T-helper 2 cell treated with Interferon-gamma antibody and Interleukin-4, amounts not matched to agents 5 μg/mL and 100 μg/mL, for 36 hours (primary cell): ENCODE measurements at regions not wholly inside any gene's neighbourhood (a gene's known extent, or its start where the extent isn't known, plus 50 kb on each side); places are given as distances from the start of the nearest gene placed in this dataset.

Experiments used
- DNase-seq: peaks from one replicate; pipeline ENCODE4 v3.0.0; 2021; ENCODE audit warnings: low spot score
- H3K27ac Mint-ChIP-seq: one replicate; pipeline ENCODE4 v1.8.0; 2021; ENCODE audit warnings: mild to moderate bottlenecking, mixed read lengths
- H3K27me3 Mint-ChIP-seq: one replicate; pipeline ENCODE4 v1.8.0; 2021; ENCODE audit warnings: low read depth, mixed read lengths
- H3K36me3 Mint-ChIP-seq: one replicate; pipeline ENCODE4 v1.8.0; 2021; ENCODE audit warnings: low read depth, mixed read lengths
- H3K4me1 Mint-ChIP-seq: one replicate; pipeline ENCODE4 v1.8.0; 2021; ENCODE audit warnings: low read depth, mixed read lengths
- H3K4me3 Mint-ChIP-seq: one replicate; pipeline ENCODE4 v1.8.0; 2022; ENCODE audit warnings: mild to moderate bottlenecking, moderate library complexity, mixed read lengths
- H3K9me3 Mint-ChIP-seq: one replicate; pipeline ENCODE4 v1.8.0; 2021; ENCODE audit warnings: mixed read lengths

DNA sequence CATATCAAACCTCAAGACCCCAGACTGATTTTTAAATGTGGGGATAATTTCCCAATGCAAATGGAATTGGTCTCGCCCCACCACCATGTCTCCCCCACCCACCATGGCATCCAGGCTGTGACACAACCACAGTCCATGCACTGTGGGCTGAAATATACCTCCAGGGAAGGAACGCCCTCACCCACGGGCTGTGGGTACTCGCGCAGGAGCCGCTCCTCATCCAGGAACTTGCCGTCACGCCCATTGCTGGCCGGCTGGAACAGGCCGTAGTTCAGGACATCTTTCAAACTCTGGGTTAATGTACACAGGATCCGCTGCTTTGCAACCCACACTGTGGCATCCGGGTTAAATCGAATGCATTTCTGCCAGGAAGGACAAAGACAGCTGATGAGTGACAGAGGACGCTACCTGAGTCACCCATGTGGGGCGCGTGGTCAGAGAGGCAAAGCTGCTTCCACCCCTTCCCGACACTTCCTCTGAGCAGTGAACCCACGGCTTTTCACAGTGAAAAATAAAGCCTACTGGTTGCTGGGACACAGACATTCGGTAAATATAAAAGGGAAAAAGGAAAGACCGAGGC lies 133.6 kb downstream of the SHANK2 start:
- H3K4me1 Mint-ChIP-seq, result no peaks in the 10 kb centered on the region
- H3K36me3 Mint-ChIP-seq, result no peaks in the 10 kb centered on the region
- no peaks in the 10 kb centered on the region for H3K27me3 Mint-ChIP-seq
- H3K9me3 Mint-ChIP-seq, result no peaks in the 10 kb centered on the region
- no peak overlapping the region for H3K27ac Mint-ChIP-seq
- H3K4me3 Mint-ChIP-seq, result no peak overlapping the region
- DNase-seq, result no peak

DNA sequence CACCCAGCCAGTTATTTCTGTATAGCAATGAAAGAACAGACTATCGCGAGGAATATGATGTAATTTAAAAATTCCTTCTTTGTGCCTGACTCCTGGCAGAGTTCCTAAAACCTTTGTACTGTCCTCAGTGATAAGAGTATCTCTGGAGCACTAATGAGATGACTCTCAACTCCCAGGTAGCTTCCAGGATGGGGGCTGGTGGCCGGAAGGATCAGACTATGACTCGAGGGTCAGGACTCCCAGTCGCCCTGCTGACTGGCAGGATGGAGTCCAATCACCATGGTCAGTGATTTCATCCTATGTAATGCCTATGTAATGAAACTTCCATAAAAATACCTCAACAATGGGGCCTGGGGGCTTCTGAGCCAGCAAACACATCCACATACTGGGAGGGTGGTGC lies 135.1 kb downstream of the SHANK2 start:
- Mint-ChIP-seq H3K27ac (no peak overlapping the region), H3K9me3 (no peaks in the 10 kb centered on the region), H3K36me3 (no peaks in the 10 kb centered on the region), H3K4me3 (no peak overlapping the region), H3K4me1 (no peaks in the 10 kb centered on the region), H3K27me3 (no peaks in the 10 kb centered on the region)
- no peak for DNase-seq

DNA sequence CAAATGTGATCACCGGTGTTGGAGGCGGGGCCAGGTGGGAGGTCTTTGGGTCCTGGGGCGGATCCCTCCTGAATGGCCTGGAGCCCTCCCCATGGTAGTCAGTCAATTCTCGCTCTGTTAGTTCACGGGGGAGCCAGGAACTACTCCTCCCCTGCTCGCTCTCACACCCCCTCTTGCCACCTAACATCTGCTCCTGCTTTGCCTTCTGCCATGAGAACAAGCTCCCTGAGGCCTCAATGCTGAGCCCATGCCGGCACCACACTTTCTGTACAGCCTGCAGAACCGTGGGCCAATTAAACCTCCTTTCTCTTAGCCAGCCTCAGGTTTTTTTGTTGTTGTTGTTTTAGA lies 135.7 kb downstream of the SHANK2 start:
- H3K4me3 Mint-ChIP-seq, result no peak overlapping the region
- DNase-seq, result no peak

DNA sequence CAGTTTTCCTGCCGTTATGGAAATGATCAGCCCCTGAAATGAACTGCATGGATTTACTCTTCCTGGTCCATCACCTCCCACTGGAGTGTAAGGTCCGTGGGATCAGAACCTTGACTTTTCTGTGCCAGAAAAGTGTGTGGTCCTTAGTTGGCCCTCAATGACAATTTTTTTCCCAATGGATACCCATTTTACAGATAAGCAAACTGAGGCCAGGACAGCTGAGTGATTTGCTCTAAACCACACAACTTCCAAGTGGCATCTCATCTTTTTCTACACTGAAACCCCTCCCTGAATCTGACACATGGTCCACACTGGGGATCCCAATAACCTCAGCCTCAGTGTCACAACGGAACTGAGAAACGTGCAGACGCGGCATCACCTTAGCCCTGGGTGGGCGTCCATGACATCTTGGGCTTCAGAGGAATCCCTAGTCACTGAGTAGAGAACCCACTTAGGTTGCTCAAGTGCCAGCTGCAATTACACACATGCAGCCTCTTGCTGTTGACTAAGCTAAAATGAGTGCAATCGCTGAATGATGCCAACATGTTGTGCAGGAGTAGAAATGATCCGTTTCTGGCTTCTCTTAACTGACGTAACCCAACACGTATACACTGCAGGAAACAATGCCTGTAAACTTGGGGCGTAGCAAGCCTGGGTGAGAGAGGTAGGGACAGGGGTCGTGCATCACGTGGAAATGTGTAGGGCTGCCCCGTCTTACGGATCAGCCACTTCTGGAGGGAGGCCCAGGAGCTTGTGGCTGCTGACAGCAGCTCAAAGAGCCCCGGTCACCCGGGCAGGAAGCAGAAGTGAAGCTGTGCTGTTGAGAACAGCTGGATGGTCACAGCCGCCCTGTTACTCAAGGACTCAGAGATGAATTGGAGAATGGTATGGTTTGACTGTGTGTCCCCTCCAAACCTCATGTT lies 136.3 kb downstream of the SHANK2 start:
- DNase-seq, result no peak
- no peak overlapping the region for H3K4me3 Mint-ChIP-seq
- H3K27ac Mint-ChIP-seq, result no peak overlapping the region
- H3K9me3 Mint-ChIP-seq, result no peaks in the 10 kb centered on the region
- no peaks in the 10 kb centered on the region for H3K4me1 Mint-ChIP-seq
- no peaks in the 10 kb centered on the region for H3K36me3 Mint-ChIP-seq
- no peaks in the 10 kb centered on the region for H3K27me3 Mint-ChIP-seq

More for the DNA sequence above, 135.7 kb downstream of the SHANK2 start:
- Mint-ChIP-seq H3K27me3 (no peaks in the 10 kb centered on the region), H3K27ac (no peak overlapping the region), H3K4me1 (no peaks in the 10 kb centered on the region), H3K9me3 (no peaks in the 10 kb centered on the region), H3K36me3 (no peaks in the 10 kb centered on the region)

DNA sequence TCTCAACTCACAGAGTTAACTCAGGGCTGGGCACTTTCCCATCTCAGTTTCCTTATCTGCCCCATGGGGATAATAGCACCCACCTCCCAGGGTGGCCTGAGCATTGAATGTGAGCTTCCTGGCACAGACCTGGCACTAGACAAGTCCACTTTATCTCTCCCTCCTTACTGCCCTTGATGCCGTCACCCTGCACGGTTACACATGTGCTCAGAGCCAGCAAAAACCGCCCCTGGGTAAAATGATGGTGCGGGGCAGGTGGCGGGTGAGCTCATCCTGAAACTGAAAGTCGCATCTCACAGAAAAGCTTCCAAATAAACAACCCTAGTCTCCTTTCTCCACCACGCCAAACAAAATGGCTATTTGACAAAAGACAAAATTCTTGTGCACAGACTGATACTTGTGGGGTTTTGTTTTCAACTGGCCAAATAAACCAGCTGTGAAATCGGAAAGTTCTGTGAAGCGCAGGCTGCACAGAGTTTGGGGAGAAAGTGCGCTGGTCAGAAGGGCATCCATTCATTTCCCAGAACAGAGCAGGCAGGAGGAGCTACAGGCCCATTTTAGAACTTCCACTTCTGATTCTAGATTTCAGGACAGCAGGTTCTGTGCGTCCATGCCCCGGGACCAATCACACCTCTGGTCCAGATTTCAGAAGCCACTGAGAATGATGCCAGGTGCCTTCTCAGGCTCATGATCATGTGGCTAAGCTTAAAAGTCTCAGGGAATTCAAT lies 138.1 kb downstream of the SHANK2 start:
- Mint-ChIP-seq H3K27ac (no peak overlapping the region), H3K9me3 (no peaks in the 10 kb centered on the region), H3K36me3 (no peaks in the 10 kb centered on the region), H3K4me3 (no peak overlapping the region), H3K4me1 (no peaks in the 10 kb centered on the region), H3K27me3 (no peaks in the 10 kb centered on the region)
- no peak for DNase-seq

DNA sequence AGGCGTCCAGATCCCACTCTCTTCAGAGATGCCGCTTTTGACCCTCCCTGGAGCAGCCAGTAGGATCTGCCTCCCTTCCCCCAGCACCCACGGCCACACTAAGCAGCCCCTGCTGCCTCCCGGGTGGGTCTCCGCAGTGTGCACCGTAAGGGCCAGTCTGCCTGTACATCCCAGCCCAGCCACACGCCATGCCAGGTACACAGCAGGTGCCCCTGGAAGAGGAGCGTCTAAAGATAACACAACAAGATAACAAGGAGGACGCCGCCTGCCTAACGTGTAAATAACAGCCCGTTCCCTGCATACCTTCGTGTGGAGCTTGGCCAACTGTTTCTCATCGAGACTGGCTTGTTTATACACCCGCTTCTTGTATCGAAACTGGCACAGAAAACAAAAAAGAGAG lies 139.4 kb downstream of the SHANK2 start:
- DNase-seq, result no peak
- H3K9me3 Mint-ChIP-seq, result no peaks in the 10 kb centered on the region
- H3K36me3 Mint-ChIP-seq, result no peaks in the 10 kb centered on the region
- H3K4me3 Mint-ChIP-seq, result no peak overlapping the region
- H3K27ac Mint-ChIP-seq, result no peak overlapping the region
- no peaks in the 10 kb centered on the region for H3K4me1 Mint-ChIP-seq
- no peaks in the 10 kb centered on the region for H3K27me3 Mint-ChIP-seq

DNA sequence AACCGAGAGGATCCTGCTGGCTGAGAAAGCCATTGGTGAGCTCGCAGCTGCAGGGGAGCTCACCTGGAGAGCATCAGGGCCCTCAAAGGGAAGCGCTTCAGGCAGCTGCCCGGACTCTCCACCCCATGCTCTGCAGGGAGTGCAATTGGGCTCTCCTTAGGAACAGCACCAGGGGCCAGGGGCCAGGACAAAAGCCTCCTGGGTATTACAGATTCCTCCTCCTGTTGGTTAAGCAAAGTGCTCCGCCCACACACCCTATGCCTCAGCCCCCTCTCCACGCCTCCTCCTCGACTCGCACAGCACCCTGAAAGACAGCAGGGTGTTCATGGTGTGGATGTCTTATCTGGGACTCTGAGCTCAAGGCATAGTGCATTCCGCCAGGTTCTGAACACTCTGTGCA lies 139.9 kb downstream of the SHANK2 start:
- H3K4me1 Mint-ChIP-seq, result no peaks in the 10 kb centered on the region
- no peaks in the 10 kb centered on the region for H3K36me3 Mint-ChIP-seq
- H3K27ac Mint-ChIP-seq, result no peak overlapping the region
- H3K9me3 Mint-ChIP-seq, result no peaks in the 10 kb centered on the region
- DNase-seq, result no peak
- H3K27me3 Mint-ChIP-seq, result no peaks in the 10 kb centered on the region
- no peak overlapping the region for H3K4me3 Mint-ChIP-seq

DNA sequence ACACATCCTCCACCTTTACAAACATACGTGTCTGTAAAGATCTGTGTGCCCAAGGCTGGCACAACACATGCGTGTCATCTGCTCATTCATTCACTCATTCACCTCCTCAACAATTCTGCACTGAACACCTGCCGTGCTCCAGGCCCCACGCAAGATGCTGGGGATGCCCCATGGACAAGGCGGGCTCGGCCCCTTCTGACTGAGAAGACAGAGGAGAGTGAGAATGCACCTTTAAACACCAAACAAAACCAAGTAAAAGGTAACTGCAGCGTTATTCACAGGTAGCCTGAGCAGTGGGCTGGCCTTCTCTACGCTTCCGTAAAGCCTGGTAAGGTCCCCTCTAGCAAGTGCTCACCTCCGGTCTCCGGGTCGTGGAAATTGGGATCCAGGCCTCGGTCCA lies 142.8 kb downstream of the SHANK2 start:
- H3K27me3 Mint-ChIP-seq, result no peaks in the 10 kb centered on the region
- no peak overlapping the region for H3K4me3 Mint-ChIP-seq
- no peak for DNase-seq
- no peaks in the 10 kb centered on the region for H3K4me1 Mint-ChIP-seq
- H3K27ac Mint-ChIP-seq, result no peak overlapping the region
- no peaks in the 10 kb centered on the region for H3K9me3 Mint-ChIP-seq
- H3K36me3 Mint-ChIP-seq, result no peaks in the 10 kb centered on the region

DNA sequence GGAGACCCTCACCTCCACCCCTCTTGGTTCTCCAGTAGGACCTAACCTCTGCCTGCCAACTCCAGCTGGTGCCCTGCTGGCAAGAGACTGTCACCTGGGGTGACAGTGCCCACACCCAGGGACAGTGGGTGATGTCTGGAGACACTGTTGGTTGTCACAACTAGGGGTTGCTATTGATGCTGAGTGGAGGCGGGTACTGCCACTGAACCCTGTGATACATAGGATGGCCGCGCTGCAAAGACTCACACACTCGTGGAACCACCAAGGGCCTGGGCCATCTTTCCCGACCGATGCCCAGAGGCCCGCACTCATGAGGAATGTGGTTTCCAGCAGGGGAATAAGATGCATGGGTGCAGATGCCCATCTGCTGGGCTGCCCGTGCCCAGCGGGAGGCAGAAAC lies 143.2 kb downstream of the SHANK2 start:
- H3K4me1 Mint-ChIP-seq, result no peaks in the 10 kb centered on the region

DNA sequence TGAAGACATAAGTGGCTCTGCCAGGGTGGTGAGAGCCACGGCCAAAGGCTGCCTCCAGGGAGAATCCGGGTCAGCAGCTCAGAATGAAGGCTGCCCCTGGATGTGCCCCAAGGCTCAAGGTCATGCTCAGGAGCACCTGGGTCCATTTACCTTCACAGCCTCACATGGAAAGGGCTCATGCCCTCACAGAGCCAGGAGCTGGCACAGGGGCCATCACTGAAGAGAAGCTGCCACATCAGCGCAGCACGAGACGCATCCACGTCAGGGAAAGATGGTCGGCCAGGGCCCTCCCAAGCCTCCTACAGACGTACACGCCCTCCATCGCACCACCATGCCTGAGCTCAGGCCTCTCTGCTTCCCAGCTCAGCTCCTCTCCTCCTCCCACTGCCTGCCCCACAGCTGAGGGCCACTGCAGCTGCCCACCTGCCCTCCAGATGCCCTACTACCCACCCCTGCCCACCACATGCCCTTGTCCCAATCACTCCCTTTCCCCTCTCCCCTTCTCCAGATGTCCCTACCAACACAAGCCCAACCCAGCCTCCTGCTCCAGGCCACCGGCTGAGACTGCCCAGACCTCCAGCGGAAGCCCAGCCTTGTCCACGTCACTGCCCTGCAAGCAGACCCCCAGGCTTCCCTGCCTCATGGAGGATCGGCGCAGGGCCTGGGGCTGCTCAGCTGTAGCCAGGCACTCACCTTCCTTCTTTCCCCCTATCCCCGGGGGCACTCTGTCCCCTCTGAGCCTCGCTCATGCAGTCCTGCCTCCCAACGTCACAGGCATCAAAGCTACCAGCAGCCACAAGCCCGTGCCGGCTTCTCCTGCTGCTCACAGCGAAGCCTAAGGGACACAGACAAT lies 144.1 kb downstream of the SHANK2 start:
- Mint-ChIP-seq H3K9me3 (no peaks in the 10 kb centered on the region), H3K4me1 (no peaks in the 10 kb centered on the region), H3K27me3 (no peaks in the 10 kb centered on the region), H3K4me3 (no peak overlapping the region), H3K36me3 (no peaks in the 10 kb centered on the region), H3K27ac (no peak overlapping the region)
- DNase-seq, result no peak

More for the DNA sequence above, 143.2 kb downstream of the SHANK2 start:
- Mint-ChIP-seq H3K4me3 (no peak overlapping the region), H3K36me3 (no peaks in the 10 kb centered on the region), H3K9me3 (no peaks in the 10 kb centered on the region), H3K27me3 (no peaks in the 10 kb centered on the region), H3K27ac (no peak overlapping the region)
- no peak for DNase-seq

DNA sequence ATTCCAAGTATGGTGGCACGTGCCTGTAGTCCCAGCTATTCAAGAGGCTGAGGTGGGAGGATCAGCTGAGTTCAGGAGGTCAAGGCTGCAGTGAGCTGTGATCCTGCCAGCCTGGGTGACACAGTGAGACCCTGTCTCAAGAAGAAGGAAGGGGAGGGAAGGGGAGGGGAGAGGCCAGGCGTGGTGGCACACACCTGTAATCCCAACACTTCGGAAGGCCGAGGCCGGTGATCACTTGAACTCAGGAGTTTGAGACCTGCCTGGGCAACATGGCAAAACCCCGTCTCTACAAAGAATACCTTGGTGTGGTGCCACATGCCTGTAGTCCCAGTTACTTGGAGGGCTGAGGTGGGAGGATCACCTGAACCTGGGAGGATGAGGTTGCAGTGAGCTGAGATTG lies 145.7 kb downstream of the SHANK2 start:
- Mint-ChIP-seq H3K27me3 (no peaks in the 10 kb centered on the region), H3K27ac (no peak overlapping the region), H3K9me3 (no peaks in the 10 kb centered on the region), H3K4me1 (no peaks in the 10 kb centered on the region), H3K4me3 (no peak overlapping the region), H3K36me3 (no peaks in the 10 kb centered on the region)
- no peak for DNase-seq

DNA sequence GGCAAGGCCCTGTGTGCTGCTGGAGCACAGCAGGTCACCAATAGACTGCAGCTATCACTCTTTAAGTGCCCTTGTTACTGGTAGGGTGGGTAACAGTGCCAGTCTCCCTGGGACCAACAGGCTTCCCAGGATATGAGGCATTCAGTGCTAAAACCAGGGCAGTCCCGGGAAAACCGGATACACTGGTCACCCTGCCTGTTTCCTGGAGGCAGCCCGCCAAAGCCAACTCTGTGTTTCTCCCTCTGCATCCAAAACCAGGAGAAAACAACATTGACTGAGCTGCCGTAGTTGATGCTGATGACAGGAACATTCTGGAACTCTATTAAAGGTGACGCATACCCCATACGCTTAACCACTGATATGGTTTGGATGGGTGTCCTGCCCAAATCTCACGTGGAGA lies 149.1 kb downstream of the SHANK2 start:
- DNase-seq, result no peak
- H3K4me3 Mint-ChIP-seq, result no peak overlapping the region
- no peaks in the 10 kb centered on the region for H3K4me1 Mint-ChIP-seq
- H3K9me3 Mint-ChIP-seq, result no peaks in the 10 kb centered on the region
- H3K36me3 Mint-ChIP-seq, result no peaks in the 10 kb centered on the region
- H3K27ac Mint-ChIP-seq, result no peak overlapping the region
- H3K27me3 Mint-ChIP-seq, result no peaks in the 10 kb centered on the region

DNA sequence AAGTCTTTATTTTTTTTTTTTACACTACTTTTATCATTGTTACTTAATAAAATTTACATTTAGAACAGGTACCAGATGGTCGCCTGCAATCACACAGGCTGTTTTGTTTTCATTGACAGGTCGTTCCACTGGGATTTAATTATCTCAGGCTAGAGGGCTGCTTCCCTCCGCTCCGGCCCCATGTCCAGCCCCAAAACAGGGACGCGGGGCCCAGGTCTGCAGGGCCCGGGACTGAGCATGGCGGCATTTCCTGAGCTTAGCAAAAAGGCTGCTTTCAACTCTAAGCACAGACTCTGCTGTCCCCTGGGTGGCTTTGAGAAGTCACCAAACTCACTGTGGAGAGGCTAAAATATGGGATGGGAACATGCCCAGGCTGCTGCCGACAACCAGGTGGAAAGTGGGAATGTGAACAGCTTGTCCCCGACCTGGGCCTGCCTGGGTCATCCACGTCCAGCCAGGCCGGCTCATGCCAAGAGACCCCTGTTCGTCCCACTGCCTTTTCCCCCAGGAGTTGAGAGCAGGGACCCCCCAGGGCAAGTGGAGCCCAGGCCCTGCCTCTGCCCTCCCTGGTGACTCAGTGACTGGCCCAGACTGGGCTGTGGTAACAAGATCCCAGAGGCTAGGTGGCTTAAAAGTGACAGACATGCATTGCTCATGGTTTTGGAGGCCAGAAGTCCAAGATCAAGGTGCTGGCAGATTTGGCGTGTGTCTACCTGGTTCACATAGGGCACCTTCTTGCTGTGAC lies 150.0 kb downstream of the SHANK2 start:
- Mint-ChIP-seq H3K27me3 (no peaks in the 10 kb centered on the region), H3K27ac (no peak overlapping the region), H3K4me3 (no peak overlapping the region), H3K36me3 (no peaks in the 10 kb centered on the region), H3K9me3 (no peaks in the 10 kb centered on the region), H3K4me1 (no peaks in the 10 kb centered on the region)
- DNase-seq, result no peak
